IMR-90 (cell line): ENCODE measurements at regions not wholly inside any gene's neighbourhood (a gene's known extent, or its start where the extent isn't known, plus 50 kb on each side); places are given as distances from the start of the nearest gene placed in this dataset.

Source experiments
- ATAC-seq: fragments of 200-7000 bp; cut with Tn5 transposase; 2 replicates; pipeline ENCODE4 v1.9.1; 2020; ENCODE audit warnings: low read depth, mild to moderate bottlenecking, moderate library complexity
- BruUV-seq: library from RNA; stranded (reverse); fragments of 400-500 nt; replicated peaks from 2 replicates; lab custom pipeline; 2021; lab: Mats Ljungman, UMichigan
- CTCF ChIA-PET: fragments of 300-600 bp; formaldehyde crosslinking; extraction: SDS; loops from one replicate; lab custom pipeline; 2021; ENCODE audit warnings: antibody characterized with exemption; lab: Yijun Ruan, JAX
- POLR2A ChIA-PET: fragments of 300-600 bp; sonication (Branson Sonifier 250); formaldehyde crosslinking; loops from one replicate; lab custom pipeline; 2022; ENCODE audit warnings: antibody characterized with exemption; ENCODE audit not compliant: unreplicated experiment; lab: Charles Lee
- DNase-seq: peaks from one replicate; pipeline ENCODE4 v3.0.0; 2013
- H2AFZ ChIP-seq: replicated peaks from 2 replicates; pipeline ENCODE3; 2013; ENCODE audit warnings: low read length, mild to moderate bottlenecking; ENCODE audit not compliant: poor library complexity
- H2AK5ac ChIP-seq: 2 replicates; pipeline ENCODE4 v1.6.1; 2013; ENCODE audit warnings: low read depth, low read length, inconsistent platforms
- H2AK9ac ChIP-seq: replicated peaks from 2 replicates; pipeline ENCODE3; 2013; ENCODE audit warnings: mild to moderate bottlenecking, low read depth, low read length, moderate library complexity; ENCODE audit not compliant: poor library complexity
- H2BK120ac ChIP-seq: 2 replicates; pipeline ENCODE4 v1.6.1; 2013; ENCODE audit warnings: low read depth, low read length, inconsistent platforms
- H2BK15ac ChIP-seq: 3 replicates; pipeline ENCODE4 v1.6.1; 2013; ENCODE audit warnings: low read depth, low read length, inconsistent platforms
- H2BK20ac ChIP-seq: 2 replicates; pipeline ENCODE4 v1.6.1; 2013; ENCODE audit warnings: low read depth, mild to moderate bottlenecking, inconsistent platforms, low read length, moderate library complexity
- H2BK5ac ChIP-seq: 2 replicates; pipeline ENCODE4 v1.6.1; 2013; ENCODE audit warnings: mild to moderate bottlenecking, low read depth, low read length, inconsistent platforms; ENCODE audit not compliant: poor library complexity, severe bottlenecking
- H3K14ac ChIP-seq: replicated peaks from 2 replicates; pipeline ENCODE4 v1.6.1; 2013; ENCODE audit warnings: low read depth, low read length, inconsistent platforms
- H3K18ac ChIP-seq: 2 replicates; pipeline ENCODE4 v1.6.1; 2013; ENCODE audit warnings: low read depth, low read length, control low read depth
- H3K23ac ChIP-seq: 2 replicates; pipeline ENCODE4 v1.6.1; 2013; ENCODE audit warnings: low read depth, low read length, inconsistent platforms
- H3K27ac ChIP-seq: 2 replicates; pipeline ENCODE4 v1.5.1; 2013; ENCODE audit warnings: mild to moderate bottlenecking, control low read depth, low read length; ENCODE audit not compliant: insufficient read depth
- H3K27me3 ChIP-seq: 2 replicates; pipeline ENCODE4 v1.6.1; 2013; ENCODE audit warnings: low read length; ENCODE audit not compliant: control insufficient read depth, insufficient read depth
- H3K36me3 ChIP-seq: 2 replicates; pipeline ENCODE4 v1.6.1; 2013; ENCODE audit warnings: low read length, mixed read lengths; ENCODE audit not compliant: control insufficient read depth, insufficient read depth
- H3K4ac ChIP-seq: 2 replicates; pipeline ENCODE4 v1.6.1; 2013; ENCODE audit warnings: low read depth, low read length, inconsistent platforms
- H3K4me1 ChIP-seq: 2 replicates; pipeline ENCODE4 v1.6.1; 2013; ENCODE audit warnings: low read length, mixed read lengths; ENCODE audit not compliant: control insufficient read depth, insufficient read depth
- H3K4me2 ChIP-seq: 2 replicates; pipeline ENCODE4 v1.6.1; 2013; ENCODE audit warnings: low read depth, mild to moderate bottlenecking, control low read depth, low read length, moderate library complexity
- H3K4me3 ChIP-seq: 2 replicates; pipeline ENCODE4 v1.5.1; 2013; ENCODE audit warnings: low read depth, mild to moderate bottlenecking, control low read depth, low read length, moderate library complexity; ENCODE audit not compliant: insufficient read depth
- H3K56ac ChIP-seq: 2 replicates; pipeline ENCODE4 v1.6.1; 2013; ENCODE audit warnings: low read length, inconsistent platforms; ENCODE audit not compliant: insufficient read depth; ENCODE audit errors: extremely low read depth
- H3K79me1 ChIP-seq, 2 experiments: 2 replicates each; pipeline ENCODE4 v1.6.1; 2013; ENCODE audit warnings: low read length in 2 of 2, inconsistent platforms in 1 of 2, low read depth in 1 of 2
- H3K9ac ChIP-seq: 2 replicates; pipeline ENCODE4 v1.6.1; 2013; ENCODE audit warnings: low read depth, low read length, control low read depth
- H3K9me1 ChIP-seq: 2 replicates; pipeline ENCODE4 v1.6.1; 2013; ENCODE audit warnings: low read length, inconsistent platforms; ENCODE audit not compliant: insufficient read depth
- H3K9me3 ChIP-seq: 2 replicates; pipeline ENCODE4 v1.6.1; 2013; ENCODE audit warnings: low read length; ENCODE audit not compliant: control insufficient read depth, insufficient read depth
- H4K20me1 ChIP-seq: 2 replicates; pipeline ENCODE4 v1.6.1; 2013; ENCODE audit warnings: low read length, inconsistent platforms; ENCODE audit not compliant: insufficient read depth
- H4K5ac ChIP-seq: 2 replicates; pipeline ENCODE4 v1.6.1; 2013; ENCODE audit warnings: mild to moderate bottlenecking, low read depth, low read length, control low read depth
- H4K8ac ChIP-seq, 2 experiments: 2 replicates each; pipeline ENCODE4 v1.6.1; 2013; ENCODE audit warnings: low read depth in 2 of 2, low read length in 2 of 2, control low read depth in 1 of 2, inconsistent platforms in 1 of 2
- H4K91ac ChIP-seq: 2 replicates; pipeline ENCODE4 v1.6.1; 2013; ENCODE audit warnings: low read depth, low read length, inconsistent platforms; ENCODE audit not compliant: insufficient read depth
- FOS ChIP-seq: fragments of 150-350 bp; IDR thresholded peaks from 2 replicates; pipeline ENCODE4 v1.6.1; 2016; ENCODE audit warnings: low read depth, low read length
- NFE2L2 ChIP-seq: fragments of 150-350 bp; IDR thresholded peaks from 2 replicates; pipeline ENCODE4 v1.6.1; 2016; ENCODE audit warnings: low read depth, mild to moderate bottlenecking, low read length
- RCOR1 ChIP-seq: IDR thresholded peaks from 2 replicates; pipeline ENCODE4 v1.6.1; 2012; ENCODE audit warnings: mild to moderate bottlenecking, low read length, improper control_type of control experiment; ENCODE audit not compliant: insufficient replicate concordance
- SMC3 ChIP-seq: fragments of 150-350 bp; IDR thresholded peaks from 2 replicates; pipeline ENCODE4 v1.6.1; 2016; ENCODE audit warnings: low read depth, mild to moderate bottlenecking, antibody characterized with exemption, low read length, moderate library complexity
- WGBS, 2 experiments: methylation state at CpG; one replicate each; pipeline versions ENCODE4 v1.1.5 to v1.1.7; 2013; ENCODE audit warnings: missing lambda C conversion rate in 2 of 2; ENCODE audit not compliant: insufficient read length in 1 of 2; ENCODE audit errors: extremely low coverage in 2 of 2; 5-methylcytosine and 5-hydroxymethylcytosine counted together
- dilution Hi-C: fragments of 300-500 bp; cut with HindIII; formaldehyde crosslinking; loops from one replicate; pipeline ENCODE4 v1.14.3; 2018; ENCODE audit warnings: low sequenced_read_pairs; ENCODE audit not compliant: unreplicated experiment
- in situ Hi-C: fragments of 300-500 bp; cut with MboI; formaldehyde crosslinking; loops from 3 replicates; pipeline ENCODE4 v1.14.3; 2019; ENCODE audit warnings: low sequenced_read_pairs, inconsistent platforms, mixed read lengths
- intact Hi-C: fragments of 100-400 bp; cut with micrococcal nuclease; formaldehyde crosslinking; loops from 2 replicates; pipeline ENCODE4 v1.10.0; 2022
- TF ChIP-seq, protein P1 (sequence below): fragments of 150-350 bp; IDR thresholded peaks from 2 replicates; pipeline ENCODE4 v1.6.1; 2017; ENCODE audit warnings: mild to moderate bottlenecking, antibody characterized with exemption, low read length, low read depth

DNA sequence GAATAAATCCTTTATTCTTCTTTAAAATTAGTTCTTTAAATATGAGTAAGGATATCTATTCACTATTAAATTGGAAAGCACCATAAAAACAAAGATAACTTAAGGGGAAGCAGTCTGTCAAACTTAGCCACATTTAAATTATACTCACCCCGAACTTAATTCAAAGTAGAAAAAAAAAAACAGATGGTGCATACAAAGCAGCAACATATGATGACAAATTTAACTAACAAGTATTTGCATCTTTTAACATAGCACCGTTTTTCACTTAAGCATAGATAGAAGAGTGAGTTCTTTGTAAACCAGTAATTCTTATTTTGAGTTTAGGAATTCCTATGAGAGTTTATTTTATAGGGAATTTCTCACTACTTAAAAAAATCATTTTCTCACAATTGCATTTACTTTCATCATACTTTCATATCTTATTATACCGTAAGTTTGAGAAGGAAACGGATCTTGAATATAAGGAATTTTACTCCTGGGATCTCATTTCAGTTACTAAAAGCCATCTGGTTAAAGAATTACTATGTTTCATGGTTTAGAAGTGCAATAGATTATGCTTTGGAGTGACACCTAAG lies 828.2 kb upstream of the MAP3K7 start:
- H3K9me3 ChIP-seq, result no peaks in the 10 kb centered on the region
- H2AK9ac ChIP-seq, result no peak overlapping the region
- no peaks in the 10 kb centered on the region for H4K20me1 ChIP-seq
- no peak overlapping the region for H3K9ac ChIP-seq
- H4K91ac ChIP-seq, result no peak overlapping the region
- no peak overlapping the region for H3K56ac ChIP-seq
- H2AK5ac ChIP-seq, result no peak overlapping the region
- no peak overlapping the region for H3K27ac ChIP-seq
- no peak for TF ChIP-seq NFE2L2
- TF ChIP-seq RCOR1, result no peak
- no peak for TF ChIP-seq SMC3
- TF ChIP-seq, protein P1, sequence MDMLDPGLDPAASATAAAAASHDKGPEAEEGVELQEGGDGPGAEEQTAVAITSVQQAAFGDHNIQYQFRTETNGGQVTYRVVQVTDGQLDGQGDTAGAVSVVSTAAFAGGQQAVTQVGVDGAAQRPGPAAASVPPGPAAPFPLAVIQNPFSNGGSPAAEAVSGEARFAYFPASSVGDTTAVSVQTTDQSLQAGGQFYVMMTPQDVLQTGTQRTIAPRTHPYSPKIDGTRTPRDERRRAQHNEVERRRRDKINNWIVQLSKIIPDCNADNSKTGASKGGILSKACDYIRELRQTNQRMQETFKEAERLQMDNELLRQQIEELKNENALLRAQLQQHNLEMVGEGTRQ, result no peak
- TF ChIP-seq FOS, result no peak
- in situ Hi-C loops, result no loop called here
- no CpG with 5 or more reads among the region's 4 CpGs for WGBS, 2 experiments
- no peak overlapping the region for H2BK20ac ChIP-seq
- no peak for ATAC-seq
- no peak for DNase-seq
- H4K8ac ChIP-seq, result no peak overlapping the region
- dilution Hi-C loops, result no loop called here
- no peaks in the 10 kb centered on the region for H3K27me3 ChIP-seq
- ChIA-PET CTCF (no interaction called here), POLR2A (no interaction called here)
- H3K4me3 ChIP-seq, result no peak overlapping the region
- no peak overlapping the region for H4K5ac ChIP-seq
- no peak overlapping the region for H3K14ac ChIP-seq
- H3K4me2 ChIP-seq, result no peak overlapping the region
- H3K9me1 ChIP-seq, result no peaks in the 10 kb centered on the region
- H3K36me3 ChIP-seq, result no peaks in the 10 kb centered on the region
- no TSS peak for BruUV-seq
- no peaks in the 10 kb centered on the region for H3K4me1 ChIP-seq
- H3K18ac ChIP-seq, result no peak overlapping the region
- no peak overlapping the region for H3K4ac ChIP-seq
- intact Hi-C loops, result no loop called here
- no peak overlapping the region for H2BK15ac ChIP-seq
- no peak overlapping the region for H3K23ac ChIP-seq
- no peak overlapping the region for H2AFZ ChIP-seq
- no peaks in the 10 kb centered on the region for H3K79me1 ChIP-seq
- H2BK120ac ChIP-seq, result no peak overlapping the region
- no peak overlapping the region for H2BK5ac ChIP-seq
